A204.1 (cell line): ENCODE measurements at regions not wholly inside any gene's neighbourhood (a gene's known extent, or its start where the extent isn't known, plus 50 kb on each side); places are given as distances from the start of the nearest gene placed in this dataset.
A peak's percentile ranks its signal among the peaks of the same experiment; 100 is the strongest.
"Not testable (repeated sequence)": the region's sequence is repeated elsewhere in the genome, so short reads cannot be mapped to it uniquely, and the experiment has no call there.

Experiments used
- FAIRE-seq: peaks from 2 replicates; lab custom pipeline; 2012; peaks lifted over from hg19 to GRCh38; lab: Jason Lieb, UNC

GRCh38 chr18:77373730-77374445 is 124.2 kb downstream of the GALR1 start:
- no peak for FAIRE-seq

- no peak for FAIRE-seq
Measured at GRCh38 chr18:77374446-77374805, 124.8 kb downstream of the GALR1 start.

- FAIRE-seq, result no peak
Measured at GRCh38 chr18:77376043-77376732, 126.5 kb downstream of the GALR1 start.

GRCh38 chr18:77376733-77377094 is 127.1 kb downstream of the GALR1 start:
- FAIRE-seq, result peak; percentile 6

GRCh38 chr18:77377813-77378212 is 128.2 kb downstream of the GALR1 start:
- no peak for FAIRE-seq

- no peak for FAIRE-seq
Measured at GRCh38 chr18:77379976-77380509, 130.4 kb downstream of the GALR1 start.

GRCh38 chr18:77380695-77381094 is 131.0 kb downstream of the GALR1 start:
- FAIRE-seq, result no peak

GRCh38 chr18:77392321-77392720 is 142.7 kb downstream of the GALR1 start:
- FAIRE-seq, result no peak

- FAIRE-seq, result no peak
Measured at GRCh38 chr18:77393519-77393918, 143.9 kb downstream of the GALR1 start.

- FAIRE-seq, result no peak
Measured at GRCh38 chr18:77395953-77396352, 146.3 kb downstream of the GALR1 start.

- no peak for FAIRE-seq
Measured at GRCh38 chr18:77397056-77397455, 147.4 kb downstream of the GALR1 start.

- no peak for FAIRE-seq
Measured at GRCh38 chr18:77397617-77398016, 148.0 kb downstream of the GALR1 start.

- no peak for FAIRE-seq
Measured at GRCh38 chr18:77400561-77400960, 150.9 kb downstream of the GALR1 start.

- no peak for FAIRE-seq
Measured at GRCh38 chr18:77401173-77401572, 151.5 kb downstream of the GALR1 start.

GRCh38 chr18:77403969-77404535 is 154.4 kb downstream of the GALR1 start:
- FAIRE-seq, result no peak

- no peak for FAIRE-seq
Measured at GRCh38 chr18:77405096-77405495, 155.4 kb downstream of the GALR1 start.

- FAIRE-seq, result no peak
Measured at GRCh38 chr18:77407733-77408132, 158.1 kb downstream of the GALR1 start.

GRCh38 chr18:77421546-77421945 is 171.9 kb downstream of the GALR1 start:
- FAIRE-seq, result not testable (repeated sequence)

GRCh38 chr18:77422974-77423867 is 173.6 kb downstream of the GALR1 start:
- no peak for FAIRE-seq

- no peak for FAIRE-seq
Measured at GRCh38 chr18:77433076-77433475, 183.4 kb downstream of the GALR1 start.

GRCh38 chr18:77439888-77440287 is 190.2 kb downstream of the GALR1 start:
- no peak for FAIRE-seq

- no peak for FAIRE-seq
Measured at GRCh38 chr18:77442393-77442792, 192.7 kb downstream of the GALR1 start.
